Prostate gland (tissue), 2 donors: ENCODE measurements at regions not wholly inside any gene's neighbourhood (a gene's known extent, or its start where the extent isn't known, plus 50 kb on each side); places are given as distances from the start of the nearest gene placed in this dataset.

ENCODE experiments used
- CTCF ChIP-seq, 4 experiments: fragments of 200-600 bp in 2 of 4; fragments of 450-650 bp in 2 of 4; sonication (generic) in 2 of 4; IDR thresholded peaks; 1 replicate in 3 of 4; 2 replicates in 1 of 4; pipeline ENCODE4 v1.5.1; 2016 to 2019; ENCODE audit warnings: antibody characterized with exemption in 4 of 4, mild to moderate bottlenecking in 2 of 4, moderate library complexity in 2 of 4
- POLR2A ChIP-seq: fragments of 450-650 bp; IDR thresholded peaks from one replicate; pipeline ENCODE4 v1.6.1; 2016; ENCODE audit warnings: antibody characterized with exemption, mild to moderate bottlenecking
- POLR2AphosphoS5 ChIP-seq: sonication (generic); formaldehyde crosslinking; IDR thresholded peaks from one replicate; pipeline ENCODE4 v1.6.1; 2017; ENCODE audit warnings: antibody characterized with exemption

- no peak for TF ChIP-seq CTCF (IDR thresholded peaks at IDR 0.05)
- TF ChIP-seq POLR2A, result no peak
- TF ChIP-seq POLR2AphosphoS5, result no peak
Observed at GRCh38 chr5:96609369-96609768, 52.8 kb upstream of the CAST start.
